ENCODE measurements at regions not wholly inside any gene's neighbourhood (a gene's known extent, or its start where the extent isn't known, plus 50 kb on each side); places are given as distances from the start of the nearest gene placed in this dataset.

GRCh38 chr1:101435831-101436511, 199.2 kb downstream of the S1PR1 start:
- no peak overlapping the region for H3K4me3 ChIP-seq (ENCODE audit: low read depth, low read length)
- TF ChIP-seq CTCF (conservative IDR thresholded peaks at IDR 0.05; ENCODE audit: low read depth, low read length) = no peak
- DNase-seq (ENCODE audit: low read depth) = no peak

- TF ChIP-seq CTCF (conservative IDR thresholded peaks at IDR 0.05; ENCODE audit: low read depth, low read length) = no peak
- DNase-seq (ENCODE audit: low read depth) = no peak
- H3K4me3 ChIP-seq (ENCODE audit: low read depth, low read length) = no peak overlapping the region
Measured at GRCh38 chr1:101437800-101438199, 201.0 kb downstream of the S1PR1 start.

- TF ChIP-seq CTCF (conservative IDR thresholded peaks at IDR 0.05; ENCODE audit: low read depth, low read length) = peak; percentile 54
- no peak for DNase-seq (ENCODE audit: low read depth)
- H3K4me3 ChIP-seq (ENCODE audit: low read depth, low read length) = no peak overlapping the region
Measured at GRCh38 chr1:101438359-101438758, 201.5 kb downstream of the S1PR1 start.

GRCh38 chr1:101440485-101440884, 203.7 kb downstream of the S1PR1 start:
- no peak for DNase-seq (ENCODE audit: low read depth)
- no peak for TF ChIP-seq CTCF (conservative IDR thresholded peaks at IDR 0.05; ENCODE audit: low read depth, low read length)
- no peak overlapping the region for H3K4me3 ChIP-seq (ENCODE audit: low read depth, low read length)

GRCh38 chr1:101444381-101444780, 207.6 kb downstream of the S1PR1 start:
- no peak for TF ChIP-seq CTCF (conservative IDR thresholded peaks at IDR 0.05; ENCODE audit: low read depth, low read length)
- no peak overlapping the region for H3K4me3 ChIP-seq (ENCODE audit: low read depth, low read length)
- no peak for DNase-seq (ENCODE audit: low read depth)

- no peak for TF ChIP-seq CTCF (conservative IDR thresholded peaks at IDR 0.05; ENCODE audit: low read depth, low read length)
- DNase-seq (ENCODE audit: low read depth) = no peak
- H3K4me3 ChIP-seq (ENCODE audit: low read depth, low read length) = no peak overlapping the region
Measured at GRCh38 chr1:101444873-101445618, 208.2 kb downstream of the S1PR1 start.

Data from epithelial cell of proximal tubule (primary cell).